Tibial nerve (tissue), 4 donors: ENCODE measurements at regions not wholly inside any gene's neighbourhood (a gene's known extent, or its start where the extent isn't known, plus 50 kb on each side); places are given as distances from the start of the nearest gene placed in this dataset.

Experiments
- CTCF ChIP-seq, 5 experiments: fragments of 200-600 bp in 3 of 5; fragments of 450-650 bp in 2 of 5; sonication (generic) in 3 of 5; IDR thresholded peaks; one replicate each; pipeline ENCODE4 v1.5.1; 2016 to 2019; ENCODE audit warnings: antibody characterized with exemption in 5 of 5, mild to moderate bottlenecking in 3 of 5, moderate library complexity in 2 of 5
- EP300 ChIP-seq, 2 donors: sonication (generic); formaldehyde crosslinking; IDR thresholded peaks; one replicate each; pipeline ENCODE4 v1.6.1; 2017; ENCODE audit warnings: antibody characterized with exemption in 2 of 2, mild to moderate bottlenecking in 1 of 2
- POLR2A ChIP-seq, 2 donors: fragments of 450-650 bp; IDR thresholded peaks; one replicate each; pipeline ENCODE4 v1.6.1; 2017; ENCODE audit warnings: antibody characterized with exemption in 2 of 2, mild to moderate bottlenecking in 2 of 2, moderate library complexity in 2 of 2

GRCh38 chr14:104351849-104352492 lies 213.6 kb downstream of the KIF26A start:
- TF ChIP-seq POLR2A (IDR thresholded peaks at IDR 0.05) (no peak), CTCF (IDR thresholded peaks at IDR 0.05) (no peak), EP300 (IDR thresholded peaks at IDR 0.05) (no peak)
